Stimulated activated CD8-positive, alpha-beta memory T cell treated with anti-CD3 and anti-CD28 coated beads, Interleukin-12 subunit alpha, Interleukin-12 subunit beta, amount 100 ng/mL, for 24 hours (primary cell): ENCODE measurements at regions not wholly inside any gene's neighbourhood (a gene's known extent, or its start where the extent isn't known, plus 50 kb on each side); places are given as distances from the start of the nearest gene placed in this dataset.
"Not testable (repeated sequence)": the region's sequence is repeated elsewhere in the genome, so short reads cannot be mapped to it uniquely, and the experiment has no call there.

ENCODE experiments used
- DNase-seq: peaks from one replicate; pipeline ENCODE4 v3.0.0-alpha.2; 2020; ENCODE audit errors: extremely low read depth

GRCh38 chr15:38809621-38810020 lies 245.0 kb upstream of the RASGRP1 start:
- no peak for DNase-seq

- DNase-seq: no peak
These were observed 246.1 kb upstream of the RASGRP1 start for GRCh38 chr15:38810686-38811085.

DNA sequence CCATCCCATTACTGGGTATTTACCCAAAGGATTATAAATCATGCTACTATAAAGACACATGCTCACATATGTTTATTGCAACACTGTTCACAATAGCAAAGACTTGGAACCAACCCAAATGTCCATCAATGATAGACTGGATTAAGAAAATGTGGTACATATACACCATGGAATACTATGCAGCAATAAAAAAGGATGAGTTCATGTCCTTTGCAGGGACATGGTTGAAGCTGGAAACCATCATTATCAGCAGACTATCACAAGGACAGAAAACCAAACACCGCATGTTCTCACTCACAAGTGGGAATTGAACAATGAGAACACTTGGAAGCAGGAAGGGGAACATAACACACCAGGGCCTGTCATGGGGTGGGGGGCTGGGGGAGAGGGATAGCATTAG lies 249.6 kb upstream of the RASGRP1 start:
- not testable (repeated sequence) for DNase-seq

DNA sequence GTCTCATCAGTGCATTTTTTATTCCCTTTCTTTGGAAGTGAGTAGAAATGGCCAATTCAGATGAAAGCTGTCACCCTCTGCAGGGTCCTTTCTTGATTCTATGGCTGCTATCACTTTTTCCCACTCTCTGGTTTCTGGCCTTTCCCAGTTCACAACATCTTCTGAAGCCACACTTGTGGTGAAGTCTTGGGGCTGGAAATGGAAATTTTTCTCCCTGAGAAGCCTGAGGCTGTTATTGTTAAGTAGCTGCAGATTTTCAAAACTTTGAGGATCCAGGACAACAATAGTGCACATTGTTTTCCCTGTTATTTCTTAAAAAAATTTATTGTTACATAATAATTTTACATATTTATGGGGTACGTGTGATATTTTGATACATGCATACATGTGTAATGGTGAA lies 250.3 kb upstream of the RASGRP1 start:
- no peak for DNase-seq

DNA sequence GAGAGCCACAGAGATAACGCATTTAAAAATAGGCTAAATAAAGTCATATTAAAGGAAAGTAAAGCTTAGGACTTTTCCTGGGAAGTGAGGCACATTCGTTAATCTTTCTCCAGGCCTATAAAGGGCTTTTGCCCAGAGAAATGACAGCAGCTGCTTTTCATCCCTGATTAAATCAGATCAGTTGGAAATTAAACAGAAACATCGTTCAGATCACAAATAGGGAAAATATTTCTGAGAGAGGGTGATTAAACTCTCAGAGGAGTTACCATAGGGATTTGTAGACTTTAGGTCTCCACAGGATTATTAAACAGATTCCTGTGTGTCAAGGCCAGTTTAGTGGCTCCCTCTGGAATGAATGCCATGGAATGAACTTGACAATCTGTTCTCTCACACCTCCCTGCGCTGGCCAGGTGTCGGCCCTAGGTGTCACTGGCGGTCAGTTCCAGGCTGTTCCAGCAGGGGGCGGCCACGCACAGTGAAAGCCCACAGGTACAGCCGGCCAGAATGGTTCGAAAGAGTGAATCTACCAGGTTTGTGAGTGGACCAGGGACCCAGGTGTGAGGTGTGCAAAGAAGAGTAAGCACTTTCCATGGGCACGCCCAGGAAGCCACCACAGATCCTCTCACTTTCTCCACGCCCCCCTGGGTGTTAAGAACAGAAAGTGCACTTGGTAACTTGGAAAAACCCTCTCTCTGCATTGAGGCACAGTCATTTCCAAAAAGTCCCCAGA lies 253.0 kb upstream of the RASGRP1 start:
- peak; percentile 38 for DNase-seq

- no peak for DNase-seq
These were observed 253.7 kb upstream of the RASGRP1 start for GRCh38 chr15:38818157-38818790.

DNA sequence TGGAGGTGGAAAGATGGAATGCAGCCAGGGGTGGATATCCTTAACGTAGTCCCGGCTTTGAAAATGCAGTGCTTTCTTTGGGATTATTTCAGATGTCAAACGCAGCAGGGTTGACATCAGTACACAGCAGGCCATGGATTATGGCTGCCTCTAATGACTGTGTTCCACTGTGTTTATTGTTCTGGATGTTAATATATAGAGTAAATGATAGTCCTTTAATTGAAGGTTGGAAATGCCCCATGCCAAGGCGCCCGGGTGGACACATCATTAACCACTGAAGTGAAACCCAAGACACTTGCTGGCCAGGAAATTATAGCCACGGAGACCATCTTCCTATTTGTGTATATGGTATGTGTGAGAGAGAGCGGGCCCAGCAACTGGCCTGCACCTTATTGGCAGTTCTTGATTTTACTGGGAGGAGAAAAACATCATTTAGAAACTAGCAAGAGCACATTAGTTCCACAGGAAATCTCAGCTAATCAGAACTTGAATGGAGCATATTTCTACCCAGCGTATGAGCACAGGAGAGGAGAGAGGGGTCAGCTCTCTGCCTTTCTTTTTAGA lies 254.9 kb upstream of the RASGRP1 start:
- no peak for DNase-seq

DNA sequence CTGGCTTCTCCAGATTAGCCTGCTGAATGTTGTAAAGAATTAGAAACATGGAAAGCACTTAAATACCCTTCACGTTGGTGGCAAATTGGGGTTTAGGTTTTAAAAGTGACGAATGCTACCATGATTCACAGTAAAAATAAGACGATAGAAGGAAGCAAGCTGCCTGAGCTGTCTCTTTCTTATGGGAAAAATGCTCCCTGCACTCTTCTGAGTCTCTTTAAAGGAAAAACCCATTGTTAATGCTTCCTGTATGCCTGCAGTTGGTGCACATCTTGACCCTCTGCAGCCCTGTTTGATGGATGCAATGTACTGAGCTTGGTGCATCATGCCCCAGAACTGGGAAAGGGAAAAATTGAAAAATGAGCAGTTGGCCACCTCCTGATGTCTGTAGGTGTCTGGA lies 258.6 kb upstream of the RASGRP1 start:
- no peak for DNase-seq

- no peak for DNase-seq
These were observed 260.1 kb upstream of the RASGRP1 start for GRCh38 chr15:38824719-38825118.

- DNase-seq: no peak
These were observed 262.3 kb upstream of the RASGRP1 start for GRCh38 chr15:38826880-38827279.

GRCh38 chr15:38828031-38828532 lies 263.5 kb upstream of the RASGRP1 start:
- no peak for DNase-seq

GRCh38 chr15:38829086-38829485 lies 264.5 kb upstream of the RASGRP1 start:
- DNase-seq: no peak

DNA sequence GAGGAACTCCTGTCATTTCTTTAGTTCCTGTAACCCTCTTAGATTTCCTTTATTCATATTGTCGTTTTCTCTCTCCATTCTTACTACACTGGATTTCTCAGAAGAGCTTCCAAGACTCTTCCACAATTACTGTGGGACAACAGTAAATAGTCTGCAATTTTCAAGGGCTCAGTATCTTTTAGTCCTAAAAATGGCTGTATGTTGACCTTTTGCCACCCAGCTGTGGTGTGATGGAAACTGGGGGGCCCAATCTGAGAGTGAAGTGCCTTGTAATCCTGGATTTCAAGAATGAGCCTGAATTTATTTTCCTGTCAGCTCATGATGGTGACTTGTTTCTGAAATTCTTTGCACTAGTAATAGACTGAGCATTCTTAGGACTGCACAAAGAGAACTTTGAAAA lies 277.6 kb upstream of the RASGRP1 start:
- DNase-seq: no peak

- no peak for DNase-seq
These were observed 278.5 kb upstream of the RASGRP1 start for GRCh38 chr15:38843051-38843501.

GRCh38 chr15:38843736-38844590 lies 279.3 kb upstream of the RASGRP1 start:
- no peak for DNase-seq

DNA sequence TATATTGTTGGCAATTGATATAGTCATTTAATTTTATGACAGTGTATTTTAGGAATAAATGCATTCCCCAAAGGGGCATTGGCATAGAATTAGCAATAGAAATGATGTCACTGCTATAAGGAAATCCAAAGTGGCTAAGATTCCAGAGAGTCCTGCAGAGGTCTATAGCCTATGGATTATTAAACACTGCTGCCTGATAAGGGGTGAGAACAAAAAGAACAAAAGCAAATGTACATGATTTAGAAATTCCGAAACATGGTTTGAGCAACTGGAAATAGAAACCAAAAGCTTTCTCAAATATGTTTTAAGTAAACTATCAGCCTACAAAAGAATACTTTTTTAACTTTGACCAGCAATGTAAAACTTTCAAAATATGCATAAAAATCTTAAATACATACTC lies 280.1 kb upstream of the RASGRP1 start:
- no peak for DNase-seq

GRCh38 chr15:38846346-38846745 lies 281.7 kb upstream of the RASGRP1 start:
- no peak for DNase-seq

GRCh38 chr15:38847666-38848065 lies 283.1 kb upstream of the RASGRP1 start:
- no peak for DNase-seq

DNA sequence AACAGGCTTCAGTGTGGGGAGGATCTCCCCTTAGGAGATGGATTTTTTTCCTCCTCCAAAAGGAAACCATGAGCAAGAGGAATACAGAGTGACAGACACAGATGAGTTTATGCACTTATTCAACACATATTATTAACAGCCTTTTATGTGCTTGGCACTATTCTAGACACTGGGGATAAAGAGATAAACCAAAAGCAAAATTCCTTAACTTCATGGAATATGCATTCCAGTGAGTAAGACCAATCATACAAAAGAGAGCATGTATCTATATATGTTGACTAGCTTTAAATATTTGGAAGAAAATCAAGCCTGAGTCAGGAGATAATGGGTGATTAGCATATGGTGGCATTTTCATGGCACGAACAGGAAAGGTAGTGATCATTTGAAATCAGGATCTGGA lies 284.4 kb upstream of the RASGRP1 start:
- DNase-seq: no peak

GRCh38 chr15:38852188-38852587 lies 287.6 kb upstream of the RASGRP1 start:
- DNase-seq: not testable (repeated sequence)

GRCh38 chr15:38853608-38854007 lies 289.0 kb upstream of the RASGRP1 start:
- DNase-seq: no peak

DNA sequence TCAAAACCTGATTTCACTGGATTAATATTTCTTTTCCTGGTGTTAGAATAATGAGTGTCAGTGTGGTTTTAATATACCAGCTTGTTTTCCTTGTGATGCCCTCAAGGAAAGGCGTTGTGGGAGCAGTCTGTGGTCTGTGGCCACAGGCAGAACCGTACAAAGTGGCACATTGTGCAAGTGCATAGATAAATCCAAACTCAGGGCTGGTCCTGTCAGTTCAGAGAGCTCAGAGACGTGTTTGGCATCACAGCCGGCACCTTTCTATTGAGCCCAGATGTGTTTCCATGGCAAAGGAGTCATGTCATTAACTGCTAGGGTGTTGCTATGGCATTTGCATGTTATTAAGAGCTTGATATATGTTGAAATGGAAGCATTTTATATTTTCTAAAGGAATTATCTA lies 289.9 kb upstream of the RASGRP1 start:
- DNase-seq: no peak
